Iris pigment epithelial cell (primary cell): ENCODE measurements at regions not wholly inside any gene's neighbourhood (a gene's known extent, or its start where the extent isn't known, plus 50 kb on each side); places are given as distances from the start of the nearest gene placed in this dataset.
"Not testable (repeated sequence)": the region's sequence is repeated elsewhere in the genome, so short reads cannot be mapped to it uniquely, and the experiment has no call there.

ENCODE experiments used
- DNase-seq: peaks from one replicate; pipeline ENCODE4 v3.0.0-alpha.2; 2011; ENCODE audit warnings: low read depth

DNA sequence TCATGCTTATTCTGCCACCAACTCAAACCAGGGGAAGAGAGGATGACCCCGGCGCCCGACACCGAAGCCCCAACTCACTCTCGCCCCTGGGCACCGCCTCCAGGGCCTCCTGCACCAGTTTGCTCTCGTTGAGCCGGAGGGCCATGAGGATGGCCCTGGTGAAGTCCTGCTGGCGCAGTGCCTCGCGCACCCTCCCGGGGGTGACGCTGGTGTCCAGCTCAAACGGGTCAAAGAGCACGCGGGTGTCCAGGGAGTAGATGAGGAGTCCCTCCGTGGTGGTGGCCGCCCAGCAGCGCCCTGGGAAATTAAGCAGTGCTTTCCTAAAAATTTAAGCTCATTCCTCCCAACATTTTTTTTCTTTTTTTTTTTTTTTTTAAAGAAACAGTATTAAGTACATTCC lies 5387.6 kb upstream of the TPTE start:
- not testable (repeated sequence) for DNase-seq

DNA sequence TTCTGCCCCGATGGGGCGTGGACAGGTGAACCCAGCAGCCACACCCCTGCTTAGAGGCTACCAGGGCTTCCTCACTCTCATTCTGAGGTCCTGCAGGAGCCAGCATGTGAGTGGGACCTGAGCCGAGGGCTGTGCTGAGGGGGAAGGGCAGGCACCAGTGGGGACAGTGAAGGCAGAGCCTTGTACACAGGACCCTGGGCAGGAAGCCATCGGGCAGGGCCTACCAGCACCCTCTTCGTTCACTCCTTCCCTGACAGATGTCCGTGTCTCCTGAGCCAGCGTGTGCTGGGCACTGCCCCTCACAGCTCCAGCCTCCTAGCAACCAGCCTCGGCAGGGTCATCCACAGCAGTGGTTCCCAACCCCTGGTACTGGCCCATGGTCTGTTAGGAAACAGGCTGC lies 5385.0 kb upstream of the TPTE start:
- DNase-seq = not testable (repeated sequence)

DNA sequence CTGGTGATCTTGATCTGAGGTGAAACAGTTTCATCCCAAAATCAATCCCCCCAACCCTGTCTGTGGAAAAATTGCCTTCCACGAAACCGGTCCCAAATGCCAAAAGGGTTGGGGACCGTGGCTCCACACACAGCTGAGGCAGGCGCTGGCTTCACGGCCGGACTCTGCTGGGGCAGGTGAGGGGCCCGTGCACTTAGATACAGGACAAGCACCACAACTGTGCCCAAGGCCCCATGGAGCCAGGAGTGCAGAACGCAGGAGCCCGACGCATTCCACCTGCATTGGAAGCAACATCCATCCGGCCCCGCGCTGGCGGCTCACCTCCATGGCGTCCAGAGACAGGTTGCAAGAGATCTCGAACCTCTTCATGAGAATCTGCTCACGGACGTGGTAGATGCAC lies 5384.4 kb upstream of the TPTE start:
- not testable (repeated sequence) for DNase-seq

DNA sequence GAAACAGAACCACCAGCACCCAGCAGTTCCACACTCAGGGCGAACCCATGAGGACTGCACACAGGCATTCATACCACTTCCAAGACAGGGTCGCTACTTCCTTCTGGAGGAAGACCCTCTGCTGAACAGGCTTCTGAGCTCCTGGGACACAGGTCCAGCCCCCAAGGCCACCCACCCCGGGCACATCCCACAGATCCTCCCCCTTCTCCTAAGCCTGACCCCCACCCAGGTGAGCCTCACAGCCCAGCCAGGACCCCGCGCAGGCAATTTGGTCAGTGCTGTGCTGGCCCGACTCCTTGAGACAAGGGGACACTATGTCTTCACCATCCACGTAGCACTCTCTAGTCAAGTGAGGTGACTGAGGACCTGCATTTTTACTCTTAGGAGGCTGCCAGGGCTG lies 5382.7 kb upstream of the TPTE start:
- not testable (repeated sequence) for DNase-seq

DNA sequence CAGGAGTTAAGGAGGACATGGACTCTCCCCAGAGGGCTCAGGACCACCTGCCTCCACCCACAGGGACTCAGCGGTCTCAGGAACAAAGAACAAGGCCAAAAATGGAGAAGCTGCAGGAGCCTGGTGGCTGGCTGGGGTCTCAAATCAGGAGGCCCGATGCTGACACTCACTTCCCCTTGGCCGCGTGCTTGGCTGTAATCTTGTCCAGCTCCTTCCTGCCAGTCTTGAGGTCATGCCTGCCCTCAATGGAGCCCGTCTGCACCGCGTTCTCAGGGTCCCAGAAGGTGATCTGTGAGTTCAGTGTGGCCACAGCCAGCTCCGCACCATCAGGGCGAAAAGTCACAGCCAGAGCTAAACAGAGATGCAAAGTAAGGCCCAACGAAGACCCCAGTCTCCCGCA lies 5381.9 kb upstream of the TPTE start:
- not testable (repeated sequence) for DNase-seq

DNA sequence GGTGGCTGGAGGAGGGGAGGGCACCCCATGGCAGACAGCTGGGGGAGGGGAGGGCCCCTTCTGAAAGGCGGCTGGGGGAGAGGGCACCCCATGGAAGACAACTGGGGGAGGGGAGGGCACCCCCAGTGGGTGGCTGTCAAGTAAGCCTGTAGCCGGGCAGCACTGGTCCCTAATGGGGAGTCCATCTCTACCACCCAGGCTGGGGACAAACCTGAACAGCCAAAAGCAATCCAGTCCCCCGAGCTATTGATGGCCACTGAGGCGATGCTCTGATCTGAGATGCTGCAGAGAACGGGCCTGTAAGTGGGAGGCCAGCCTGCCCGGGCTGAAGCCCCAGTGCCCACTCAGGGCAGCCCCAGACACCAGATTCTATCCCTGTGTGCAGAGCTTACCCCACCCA lies 5378.4 kb upstream of the TPTE start:
- not testable (repeated sequence) for DNase-seq

DNA sequence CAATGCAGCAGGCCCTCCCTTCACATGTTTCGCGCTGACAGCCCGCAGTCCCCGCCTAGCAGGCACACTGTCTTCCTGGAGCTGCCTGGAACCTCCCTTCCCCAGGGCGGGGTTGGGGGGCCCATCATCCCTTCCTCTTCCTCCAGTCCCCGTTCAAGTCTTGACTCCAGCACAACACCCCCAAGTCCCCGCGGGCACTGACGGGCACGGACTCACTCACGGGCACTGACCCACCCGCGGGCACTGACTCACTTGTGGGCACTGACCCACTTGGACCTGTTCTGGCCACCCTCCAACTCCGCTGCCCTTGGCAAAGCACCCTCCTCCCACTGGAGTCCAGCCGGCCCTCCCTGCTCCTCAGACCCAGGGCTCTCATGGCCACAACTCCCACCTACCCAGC lies 5376.7 kb upstream of the TPTE start:
- DNase-seq = not testable (repeated sequence)

DNA sequence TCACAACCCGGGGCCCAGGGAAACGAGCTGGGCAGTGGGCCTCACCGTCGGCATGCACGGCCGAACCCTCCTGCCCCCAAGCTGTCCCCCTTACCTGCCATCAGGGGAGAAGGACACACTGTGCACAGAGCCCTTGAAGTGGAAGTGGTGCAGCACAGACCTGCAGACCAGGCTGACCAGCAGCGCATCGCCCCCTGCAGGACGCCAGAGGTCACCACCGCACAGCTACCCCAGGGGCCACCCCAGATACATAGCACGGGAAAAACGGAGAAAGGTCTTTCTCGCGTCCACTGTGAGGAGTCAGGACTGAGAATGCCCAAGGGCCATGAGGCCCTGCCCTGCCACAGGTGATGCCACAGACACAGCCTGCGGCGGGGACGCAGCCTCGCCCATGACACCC lies 5373.7 kb upstream of the TPTE start:
- DNase-seq = not testable (repeated sequence)

DNA sequence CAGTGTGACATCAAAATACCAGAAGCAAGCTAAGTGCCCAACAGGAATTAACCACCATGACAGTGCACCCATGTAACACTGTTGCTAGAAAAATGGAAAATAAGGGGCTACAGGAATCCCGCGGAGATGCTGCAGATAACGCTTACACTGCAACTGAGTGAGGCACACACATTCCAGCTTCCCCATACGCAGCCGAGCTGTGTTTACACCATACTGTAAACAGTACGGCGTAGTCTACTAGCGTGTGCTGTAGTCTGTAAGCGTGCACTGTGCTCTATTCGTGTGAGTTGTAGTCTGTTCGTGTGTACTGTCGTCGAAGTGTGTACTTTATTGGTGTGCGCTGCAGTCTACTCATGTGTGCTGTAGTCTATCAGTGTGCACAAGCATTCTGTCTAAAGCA lies 5372.2 kb upstream of the TPTE start:
- not testable (repeated sequence) for DNase-seq

DNA sequence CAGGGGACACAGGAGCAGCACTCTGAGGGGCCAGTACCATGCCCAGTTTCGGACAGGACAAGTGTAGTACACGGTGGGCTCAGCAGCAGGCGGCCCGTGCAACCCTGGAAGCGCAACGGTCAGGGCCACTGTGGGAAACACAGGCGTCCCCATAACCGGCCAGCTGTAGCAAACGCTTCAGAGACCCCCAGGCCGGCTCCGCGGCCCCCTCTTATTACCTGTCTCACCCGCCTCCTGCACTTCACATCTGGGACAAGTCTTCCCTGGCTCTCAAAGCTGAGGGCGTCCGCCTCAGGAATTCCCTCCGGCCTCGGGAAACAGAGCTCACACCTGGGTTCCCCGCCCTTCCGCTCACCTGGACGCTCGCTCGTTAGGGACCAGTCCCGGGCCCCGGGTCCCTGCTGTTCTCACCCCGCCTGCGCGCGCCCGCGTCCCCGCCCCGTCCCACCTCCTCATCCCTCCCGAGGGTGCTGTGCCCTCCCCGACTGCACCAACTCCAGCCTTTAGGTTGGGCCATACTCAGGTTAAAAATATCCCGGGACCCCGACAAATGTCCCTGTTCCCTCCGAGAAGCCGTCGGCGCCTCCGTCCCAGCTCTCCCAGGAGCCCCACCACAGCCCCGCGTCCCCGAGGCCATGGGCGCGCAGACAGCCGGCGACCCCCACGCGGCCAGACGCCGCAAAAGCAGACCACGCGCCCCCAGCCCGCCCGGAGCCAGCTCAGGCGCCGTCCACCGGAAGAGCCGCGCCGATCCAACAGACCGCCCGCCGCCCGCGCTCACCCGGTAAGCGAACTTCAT lies 5367.3 kb upstream of the TPTE start:
- not testable (repeated sequence) for DNase-seq

DNA sequence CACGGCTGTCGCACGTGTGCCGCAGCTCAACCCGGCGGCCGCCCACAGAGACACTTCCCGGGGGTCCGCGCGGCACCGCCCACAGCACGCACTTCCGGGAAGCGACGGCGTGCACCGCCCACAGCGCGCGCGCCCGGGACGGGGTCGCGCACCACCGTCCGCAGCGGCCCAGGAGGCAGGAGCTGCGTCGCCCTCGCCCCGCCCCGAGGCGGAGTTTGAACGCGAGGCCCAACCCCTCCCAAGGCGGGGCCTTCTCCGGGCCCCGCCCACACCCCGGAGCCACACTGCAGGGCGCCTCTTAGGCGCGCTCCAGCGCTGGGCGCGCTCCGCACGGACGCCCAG lies 5366.8 kb upstream of the TPTE start:
- peak; percentile 73 for DNase-seq

DNA sequence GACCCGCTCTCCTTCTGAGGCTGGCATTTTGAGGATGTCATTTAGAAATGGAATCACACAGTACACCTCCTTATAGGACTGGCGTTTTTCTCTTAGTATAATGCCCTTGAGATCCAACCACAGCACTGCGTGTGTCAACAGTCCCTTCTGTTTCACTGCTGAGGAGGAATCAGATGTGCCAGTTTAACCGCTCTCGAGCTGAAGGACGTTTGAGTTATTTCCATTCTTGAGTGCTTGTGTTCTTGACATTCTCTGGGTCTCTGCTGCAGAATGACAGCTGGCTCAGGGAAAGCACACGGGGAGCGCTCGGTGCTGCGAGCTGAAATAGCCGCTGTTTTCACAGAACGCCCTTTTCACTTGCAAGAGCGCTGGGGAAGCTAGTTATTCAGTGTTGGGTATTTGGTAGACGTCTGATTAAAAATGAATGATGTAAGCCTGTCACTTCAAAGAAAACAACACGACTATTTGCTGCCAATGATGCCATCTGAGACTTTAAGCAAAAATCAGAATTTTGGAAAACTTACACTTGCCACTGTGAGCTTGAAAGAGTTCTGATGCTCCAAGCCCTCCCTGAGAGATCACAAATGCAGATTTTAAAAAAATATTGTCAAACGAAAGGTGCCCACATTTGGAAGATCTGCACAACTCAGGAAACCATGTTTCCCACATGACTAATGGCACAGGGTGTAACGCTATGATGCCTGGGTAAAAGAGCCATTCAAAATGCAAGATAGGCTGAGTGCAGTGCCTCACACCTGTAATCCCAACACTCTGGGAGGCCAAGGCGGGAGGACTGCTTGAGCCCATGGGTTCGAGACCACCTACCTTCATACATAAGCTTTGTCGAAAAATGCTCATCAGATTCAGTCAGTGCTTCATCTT lies 5358.4 kb upstream of the TPTE start:
- not testable (repeated sequence) for DNase-seq

DNA sequence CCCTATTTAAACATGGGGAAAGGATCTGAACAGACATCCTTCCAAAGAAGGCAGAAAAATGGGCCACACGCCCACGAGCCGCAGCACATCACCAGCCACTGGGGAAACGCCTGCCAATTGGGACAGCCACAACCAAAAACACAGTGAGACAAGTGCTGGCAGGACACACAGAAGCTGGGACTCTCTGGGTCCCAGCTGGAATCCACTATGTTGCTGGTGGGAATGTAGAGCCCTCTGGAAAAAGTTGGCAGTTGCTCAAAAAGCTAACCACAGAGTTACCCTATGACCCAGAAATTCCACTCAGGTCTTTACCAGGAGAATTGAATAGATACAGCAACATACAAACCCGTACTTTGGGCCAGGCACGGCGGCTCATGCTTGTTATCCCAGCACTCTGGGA lies 5355.6 kb upstream of the TPTE start:
- DNase-seq = not testable (repeated sequence)
